Kidney (tissue), 13 donors: ENCODE measurements at regions not wholly inside any gene's neighbourhood (a gene's known extent, or its start where the extent isn't known, plus 50 kb on each side); places are given as distances from the start of the nearest gene placed in this dataset.

Source experiments
- DNase-seq, 5 donors: peaks; one replicate each; pipeline ENCODE4 v3.0.0-alpha.2; 2013 to 2020
- FAIRE-seq: peaks from 2 replicates; lab custom pipeline; 2012; peaks lifted over from hg19 to GRCh38; lab: Jason Lieb, UNC
- H3K27ac ChIP-seq, 2 donors: one replicate each; pipeline ENCODE4 v1.7.0; 2013; ENCODE audit warnings: low read depth in 2 of 2, low read length in 2 of 2, inconsistent platforms in 1 of 2
- H3K27me3 ChIP-seq: one replicate; pipeline ENCODE4 v1.7.1; 2013; ENCODE audit warnings: low read length, inconsistent platforms; ENCODE audit not compliant: control insufficient read depth, insufficient read depth
- H3K36me3 ChIP-seq, 3 donors: one replicate each; pipeline versions ENCODE4 v1.7.0 to v1.7.1; 2013; ENCODE audit warnings: low read length in 3 of 3, control low read depth in 1 of 3, inconsistent platforms in 1 of 3; ENCODE audit not compliant: insufficient read depth in 3 of 3, control insufficient read depth in 2 of 3
- H3K4me1 ChIP-seq, 3 donors: one replicate each; pipeline versions ENCODE4 v1.7.0 to v1.7.1; 2013; ENCODE audit warnings: low read length in 3 of 3, inconsistent platforms in 1 of 3, low read depth in 1 of 3; ENCODE audit not compliant: control insufficient read depth in 2 of 3, insufficient read depth in 2 of 3
- H3K4me3 ChIP-seq, 3 donors: one replicate each; pipeline versions ENCODE4 v1.7.0 to v1.8.1; 2013; ENCODE audit warnings: low read length in 3 of 3, control low read depth in 1 of 3, inconsistent platforms in 1 of 3
- H3K9ac ChIP-seq, 3 donors: one replicate each; pipeline versions ENCODE4 v1.7.0 to v1.7.1; 2013; ENCODE audit warnings: low read length in 3 of 3, control low read depth in 1 of 3, inconsistent platforms in 1 of 3
- H3K9me3 ChIP-seq, 3 donors: one replicate each; pipeline versions ENCODE4 v1.7.0 to v1.7.1; 2013; ENCODE audit warnings: low read length in 3 of 3, control low read depth in 1 of 3, inconsistent platforms in 1 of 3; ENCODE audit not compliant: control insufficient read depth in 2 of 3, insufficient read depth in 1 of 3
- intact Hi-C: fragments of 100-400 bp; cut with DNase I; formaldehyde crosslinking; loops from one replicate; pipeline ENCODE4 v1.11.1; 2022
- TF ChIP-seq, protein P1 (sequence below): IDR thresholded peaks from 3 replicates; pipeline ENCODE4 v1.5.1; 2012; ENCODE audit warnings: mild to moderate bottlenecking, moderate library complexity, borderline replicate concordance; ENCODE audit not compliant: insufficient read depth; ENCODE audit errors: extremely low read depth
- donor health status: control.
- donor health status: control.
- donor health status: control.
- donor health status: control.
- donor health status: control.
- donor health status: DM: yes; HTN: yes; CAD: no.
- donor health status: Normal renal cell carcinoma (clear cell type).

- Histone ChIP-seq H3K27me3 (no peaks in the 10 kb centered on the region), H3K4me1 (peaks cover 0 to 8% (median 2%) of the 10 kb centered on the region in 3 donors), H3K36me3 (no peaks in the 10 kb centered on the region), H3K9me3 (peaks cover 0 to 1% (median 0%) of the 10 kb centered on the region in 3 donors), H3K27ac (peak overlapping the region in 1 of 2 donors; percentile 41), H3K9ac (no peak overlapping the region), H3K4me3 (no peak overlapping the region)
- FAIRE-seq (peak; percentile 42), DNase-seq (no peak)
- TF ChIP-seq, protein P1, sequence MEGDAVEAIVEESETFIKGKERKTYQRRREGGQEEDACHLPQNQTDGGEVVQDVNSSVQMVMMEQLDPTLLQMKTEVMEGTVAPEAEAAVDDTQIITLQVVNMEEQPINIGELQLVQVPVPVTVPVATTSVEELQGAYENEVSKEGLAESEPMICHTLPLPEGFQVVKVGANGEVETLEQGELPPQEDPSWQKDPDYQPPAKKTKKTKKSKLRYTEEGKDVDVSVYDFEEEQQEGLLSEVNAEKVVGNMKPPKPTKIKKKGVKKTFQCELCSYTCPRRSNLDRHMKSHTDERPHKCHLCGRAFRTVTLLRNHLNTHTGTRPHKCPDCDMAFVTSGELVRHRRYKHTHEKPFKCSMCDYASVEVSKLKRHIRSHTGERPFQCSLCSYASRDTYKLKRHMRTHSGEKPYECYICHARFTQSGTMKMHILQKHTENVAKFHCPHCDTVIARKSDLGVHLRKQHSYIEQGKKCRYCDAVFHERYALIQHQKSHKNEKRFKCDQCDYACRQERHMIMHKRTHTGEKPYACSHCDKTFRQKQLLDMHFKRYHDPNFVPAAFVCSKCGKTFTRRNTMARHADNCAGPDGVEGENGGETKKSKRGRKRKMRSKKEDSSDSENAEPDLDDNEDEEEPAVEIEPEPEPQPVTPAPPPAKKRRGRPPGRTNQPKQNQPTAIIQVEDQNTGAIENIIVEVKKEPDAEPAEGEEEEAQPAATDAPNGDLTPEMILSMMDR, result no peak
- intact Hi-C loops, result no loop called here
These were observed 100.6 kb upstream of the CDK1 start for GRCh38 chr10:60677531-60678129.

- Histone ChIP-seq H3K36me3 (no peaks in the 10 kb centered on the region), H3K4me3 (no peak overlapping the region), H3K4me1 (peaks cover 0 to 1% (median 0%) of the 10 kb centered on the region in 3 donors), H3K9me3 (peaks cover 0 to 6% (median 1%) of the 10 kb centered on the region in 3 donors), H3K9ac (no peak overlapping the region), H3K27ac (no peak overlapping the region), H3K27me3 (no peaks in the 10 kb centered on the region)
- intact Hi-C loops, result no loop called here
- TF ChIP-seq, protein P1, result no peak
- DNase-seq, result no peak
- FAIRE-seq, result no peak
These were observed 103.0 kb upstream of the CDK1 start for GRCh38 chr10:60675236-60675635.

- DNase-seq, result peak in 2 of 5 donors; percentile 24
- no peak overlapping the region for H3K27ac ChIP-seq
- TF ChIP-seq, protein P1, result no peak
- H3K36me3 ChIP-seq, result no peaks in the 10 kb centered on the region
- no peak for FAIRE-seq
- H3K9me3 ChIP-seq, result peaks cover 0 to 6% (median 1%) of the 10 kb centered on the region in 3 donors
- H3K9ac ChIP-seq, result no peak overlapping the region
- no peak overlapping the region for H3K4me3 ChIP-seq
- no peaks in the 10 kb centered on the region for H3K27me3 ChIP-seq
- intact Hi-C loops, result no loop called here
- no peaks in the 10 kb centered on the region for H3K4me1 ChIP-seq
These were observed 108.8 kb upstream of the CDK1 start for GRCh38 chr10:60669501-60669900.
